ENCODE measurements at regions not wholly inside any gene's neighbourhood (a gene's known extent, or its start where the extent isn't known, plus 50 kb on each side); places are given as distances from the start of the nearest gene placed in this dataset.

GRCh38 chr3:38987456-38987855 is 64.3 kb downstream of the SCN11A start:
- intact Hi-C loops (cut with DNase I), result no loop called here
- Histone ChIP-seq H3K4me1 (no peaks in the 10 kb centered on the region), H3K9me3 (no peaks in the 10 kb centered on the region), H3K36me3 (ENCODE audit: insufficient read depth in 1 of 2, low read depth in 1 of 2) (no peaks in the 10 kb centered on the region), H3K4me3 (no peak overlapping the region), H3K27me3 (ENCODE audit: insufficient read depth in 3 of 3, low read length in 2 of 3) (peaks cover 0 to 2% (median 0%) of the 10 kb centered on the region in 3 donors), H3K27ac (no peak overlapping the region)
- TF ChIP-seq CTCF (IDR thresholded peaks at IDR 0.05), result no peak
- no peak for DNase-seq
- 52 to 55% (median 52%) methylated on average over 3 of the region's 3 CpGs for WGBS, 3 donors
- ATAC-seq, result no peak

- no peak for DNase-seq
- no peak for TF ChIP-seq CTCF (IDR thresholded peaks at IDR 0.05)
- H3K9me3 ChIP-seq, result no peaks in the 10 kb centered on the region
- intact Hi-C loops (cut with DNase I), result no loop called here
- 83 to 90% (median 89%) methylated on average over 4 of the region's 4 CpGs for WGBS, 3 donors
- H3K4me3 ChIP-seq, result no peak overlapping the region
- H3K4me1 ChIP-seq, result no peaks in the 10 kb centered on the region
- ATAC-seq, result no peak
- no peak overlapping the region for H3K27ac ChIP-seq
- no peaks in the 10 kb centered on the region for H3K36me3 ChIP-seq (ENCODE audit: insufficient read depth in 1 of 2, low read depth in 1 of 2)
- H3K27me3 ChIP-seq (ENCODE audit: insufficient read depth in 3 of 3, low read length in 2 of 3), result peaks cover 0 to 2% (median 0%) of the 10 kb centered on the region in 3 donors
Measured at GRCh38 chr3:38986901-38987300, 64.8 kb downstream of the SCN11A start.

GRCh38 chr3:38985981-38986380 is 65.8 kb downstream of the SCN11A start:
- intact Hi-C loops (cut with DNase I), result no loop called here
- WGBS, 3 donors, result 68 to 89% (median 76%) methylated on average over 4 of the region's 4 CpGs
- no peaks in the 10 kb centered on the region for H3K36me3 ChIP-seq (ENCODE audit: insufficient read depth in 1 of 2, low read depth in 1 of 2)
- ATAC-seq, result no peak
- H3K27ac ChIP-seq, result no peak overlapping the region
- no peak for TF ChIP-seq CTCF (IDR thresholded peaks at IDR 0.05)
- no peaks in the 10 kb centered on the region for H3K4me1 ChIP-seq
- no peaks in the 10 kb centered on the region for H3K9me3 ChIP-seq
- DNase-seq, result no peak
- peaks cover 0 to 2% (median 0%) of the 10 kb centered on the region in 3 donors for H3K27me3 ChIP-seq (ENCODE audit: insufficient read depth in 3 of 3, low read length in 2 of 3)
- no peak overlapping the region for H3K4me3 ChIP-seq

GRCh38 chr3:38985581-38985980 is 66.2 kb downstream of the SCN11A start:
- no peak overlapping the region for H3K27ac ChIP-seq
- H3K9me3 ChIP-seq, result no peaks in the 10 kb centered on the region
- DNase-seq (no peak), ATAC-seq (no peak)
- no peak for TF ChIP-seq CTCF (IDR thresholded peaks at IDR 0.05)
- H3K4me3 ChIP-seq, result no peak overlapping the region
- intact Hi-C loops (cut with DNase I), result no loop called here
- no peaks in the 10 kb centered on the region for H3K27me3 ChIP-seq (ENCODE audit: insufficient read depth in 3 of 3, low read length in 2 of 3)
- H3K36me3 ChIP-seq (ENCODE audit: insufficient read depth in 1 of 2, low read depth in 1 of 2), result no peaks in the 10 kb centered on the region
- no peaks in the 10 kb centered on the region for H3K4me1 ChIP-seq

- no peaks in the 10 kb centered on the region for H3K36me3 ChIP-seq (ENCODE audit: insufficient read depth in 1 of 2, low read depth in 1 of 2)
- no peak for TF ChIP-seq CTCF (IDR thresholded peaks at IDR 0.05)
- ATAC-seq (no peak), DNase-seq (no peak)
- no peaks in the 10 kb centered on the region for H3K4me1 ChIP-seq
- H3K9me3 ChIP-seq, result no peaks in the 10 kb centered on the region
- H3K27ac ChIP-seq, result no peak overlapping the region
- 82 to 83% (median 82%) methylated on average over 7 of the region's 7 CpGs for WGBS, 3 donors
- intact Hi-C loops (cut with DNase I), result no loop called here
- no peaks in the 10 kb centered on the region for H3K27me3 ChIP-seq (ENCODE audit: insufficient read depth in 3 of 3, low read length in 2 of 3)
- no peak overlapping the region for H3K4me3 ChIP-seq
Measured at GRCh38 chr3:38984731-38985130, 67.0 kb downstream of the SCN11A start.
